PC-3 (cell line): ENCODE measurements at regions not wholly inside any gene's neighbourhood (a gene's known extent, or its start where the extent isn't known, plus 50 kb on each side); places are given as distances from the start of the nearest gene placed in this dataset.

ENCODE experiments used
- ATAC-seq: fragments of 200-7000 bp; cut with Tn5 transposase; 2 replicates; pipeline ENCODE4 v1.9.1; 2020; ENCODE audit warnings: mild to moderate bottlenecking, moderate library complexity
- BruUV-seq: library from RNA; stranded (reverse); fragments of 400-500 nt; replicated peaks from 2 replicates; lab custom pipeline; 2021; lab: Mats Ljungman, UMichigan
- CTCF ChIA-PET: fragments of 300-600 bp; sonication (Branson Sonifier 250); formaldehyde crosslinking; loops from one replicate; lab custom pipeline; 2022; ENCODE audit warnings: antibody characterized with exemption; lab: Charles Lee
- POLR2A ChIA-PET: fragments of 300-600 bp; sonication (Branson Sonifier 250); formaldehyde crosslinking; loops from one replicate; lab custom pipeline; 2022; ENCODE audit warnings: antibody characterized with exemption; ENCODE audit not compliant: unreplicated experiment; lab: Charles Lee
- DNase-seq: peaks from one replicate; pipeline ENCODE4 v3.0.0-alpha.2; 2015
- H2AFZ ChIP-seq: fragments of 300-600 bp; sonication (generic); 2 replicates; pipeline ENCODE4 v1.6.0; 2016; ENCODE audit warnings: antibody characterized with exemption, low read length
- H3F3A ChIP-seq: fragments of 300-600 bp; sonication (generic); one replicate; pipeline ENCODE4 v1.6.0; 2017; ENCODE audit warnings: antibody characterized with exemption, low read length, control low read depth, mild to moderate bottlenecking; ENCODE audit not compliant: unreplicated experiment
- H3K27ac ChIP-seq: fragments of 300-600 bp; sonication (generic); 2 replicates; pipeline ENCODE4 v1.5.1; 2016; ENCODE audit warnings: mild to moderate bottlenecking, low read length
- H3K27me3 ChIP-seq: fragments of 300-600 bp; sonication (generic); 2 replicates; pipeline ENCODE4 v1.6.1; 2016; ENCODE audit warnings: low read length, mixed read lengths
- H3K36me3 ChIP-seq: fragments of 300-600 bp; sonication (generic); 2 replicates; pipeline ENCODE4 v1.6.1; 2016; ENCODE audit warnings: low read depth, mixed run types, low read length, mixed read lengths
- H3K4me1 ChIP-seq: fragments of 300-600 bp; sonication (generic); 2 replicates; pipeline ENCODE4 v1.5.1; 2016; ENCODE audit warnings: low read length; ENCODE audit not compliant: insufficient read depth
- H3K4me2 ChIP-seq: fragments of 300-600 bp; sonication (generic); 2 replicates; pipeline ENCODE4 v1.6.0; 2016; ENCODE audit warnings: low read length
- H3K4me3 ChIP-seq: fragments of 300-600 bp; sonication (generic); 2 replicates; pipeline ENCODE4 v1.5.1; 2016; ENCODE audit warnings: mild to moderate bottlenecking, low read length, mixed read lengths
- H3K79me2 ChIP-seq: fragments of 300-600 bp; sonication (generic); 2 replicates; pipeline ENCODE4 v1.6.1; 2017; ENCODE audit warnings: low read length, mixed read lengths
- H3K9ac ChIP-seq: fragments of 300-600 bp; sonication (generic); 2 replicates; pipeline ENCODE4 v1.6.0; 2016; ENCODE audit warnings: mild to moderate bottlenecking, low read length
- H3K9me2 ChIP-seq: fragments of 300-600 bp; sonication (generic); replicated peaks from 2 replicates; pipeline ENCODE4 v1.6.1; 2016; ENCODE audit warnings: mixed run types, low read length, mixed read lengths
- H3K9me3 ChIP-seq: fragments of 300-600 bp; sonication (generic); 2 replicates; pipeline ENCODE4 v1.6.1; 2016; ENCODE audit warnings: low read length, mixed read lengths
- H4K20me1 ChIP-seq: fragments of 300-600 bp; sonication (generic); 2 replicates; pipeline ENCODE4 v1.6.1; 2016; ENCODE audit warnings: low read length, mixed read lengths
- CTCF ChIP-seq: fragments of 300-600 bp; sonication (generic); conservative IDR thresholded peaks from 2 replicates; pipeline ENCODE4 v1.5.1; 2017; ENCODE audit warnings: antibody characterized with exemption, low read depth, mild to moderate bottlenecking, low read length
- EZH2 ChIP-seq: fragments of 300-600 bp; sonication (generic); IDR thresholded peaks from one replicate; pipeline ENCODE4 v1.6.1; 2017; ENCODE audit warnings: antibody characterized with exemption, mild to moderate bottlenecking, low read length; ENCODE audit not compliant: unreplicated experiment
- EZH2phosphoT487 ChIP-seq: fragments of 300-600 bp; sonication (generic); IDR thresholded peaks from 2 replicates; pipeline ENCODE4 v1.6.1; 2018; ENCODE audit warnings: mild to moderate bottlenecking, antibody characterized with exemption, low read length, borderline replicate concordance
- intact Hi-C: fragments of 100-400 bp; cut with micrococcal nuclease; formaldehyde crosslinking; loops from 2 replicates; pipeline ENCODE4 v1.9.0; 2023

- Histone ChIP-seq H3K4me1 (no peaks in the 10 kb centered on the region), H3K9ac (no peak overlapping the region), H2AFZ (no peak overlapping the region), H4K20me1 (no peaks in the 10 kb centered on the region), H3K27ac (no peak overlapping the region), H3K9me3 (no peaks in the 10 kb centered on the region), H3F3A (no peaks in the 10 kb centered on the region), H3K4me3 (no peak overlapping the region), H3K9me2 (no peaks in the 10 kb centered on the region), H3K27me3 (no peaks in the 10 kb centered on the region), H3K79me2 (no peaks in the 10 kb centered on the region), H3K4me2 (no peak overlapping the region), H3K36me3 (no peaks in the 10 kb centered on the region)
- POLR2A ChIA-PET, result no interaction called here
- intact Hi-C loops, result no loop called here
- DNase-seq (no peak), ATAC-seq (no peak)
- BruUV-seq, result no TSS peak
- CTCF ChIA-PET, result no interaction called here
- TF ChIP-seq EZH2phosphoT487 (no peak), CTCF (no peak), EZH2 (no peak)
Observed at GRCh38 chr2:238504181-238504931, 77.6 kb downstream of the ASB1 start.

GRCh38 chr2:238505119-238505891 lies 78.6 kb downstream of the ASB1 start:
- no peak overlapping the region for H2AFZ ChIP-seq
- TF ChIP-seq EZH2, result no peak
- TF ChIP-seq CTCF, result no peak
- no peak for TF ChIP-seq EZH2phosphoT487
- no peaks in the 10 kb centered on the region for H3K36me3 ChIP-seq
- H3K9me3 ChIP-seq, result no peaks in the 10 kb centered on the region
- no peaks in the 10 kb centered on the region for H3K27me3 ChIP-seq
- H3K4me2 ChIP-seq, result no peak overlapping the region
- ChIA-PET POLR2A (no interaction called here), CTCF (no interaction called here)
- no peak for DNase-seq
- no peaks in the 10 kb centered on the region for H3K9me2 ChIP-seq
- no peak overlapping the region for H3K9ac ChIP-seq
- intact Hi-C loops, result no loop called here
- no TSS peak for BruUV-seq
- H4K20me1 ChIP-seq, result no peaks in the 10 kb centered on the region
- no peaks in the 10 kb centered on the region for H3K4me1 ChIP-seq
- no peak overlapping the region for H3K4me3 ChIP-seq
- ATAC-seq, result no peak
- H3K79me2 ChIP-seq, result no peaks in the 10 kb centered on the region
- no peak overlapping the region for H3K27ac ChIP-seq
- no peaks in the 10 kb centered on the region for H3F3A ChIP-seq

GRCh38 chr2:238505892-238506280 lies 79.2 kb downstream of the ASB1 start:
- Histone ChIP-seq H3K9ac (no peak overlapping the region), H3K27ac (no peak overlapping the region), H2AFZ (no peak overlapping the region), H3K9me3 (no peaks in the 10 kb centered on the region), H3K4me1 (no peaks in the 10 kb centered on the region), H3F3A (no peaks in the 10 kb centered on the region), H3K27me3 (no peaks in the 10 kb centered on the region), H3K4me3 (no peak overlapping the region), H4K20me1 (no peaks in the 10 kb centered on the region), H3K79me2 (no peaks in the 10 kb centered on the region), H3K36me3 (no peaks in the 10 kb centered on the region), H3K4me2 (no peak overlapping the region), H3K9me2 (no peaks in the 10 kb centered on the region)
- no peak for DNase-seq
- no TSS peak for BruUV-seq
- ATAC-seq, result no peak
- CTCF ChIA-PET, result no interaction called here
- TF ChIP-seq EZH2 (no peak), CTCF (no peak), EZH2phosphoT487 (no peak)
- POLR2A ChIA-PET, result no interaction called here
- intact Hi-C loops, result no loop called here
